ENCODE measurements at regions not wholly inside any gene's neighbourhood (a gene's known extent, or its start where the extent isn't known, plus 50 kb on each side); places are given as distances from the start of the nearest gene placed in this dataset.
"Not testable (repeated sequence)": the region's sequence is repeated elsewhere in the genome, so short reads cannot be mapped to it uniquely, and the experiment has no call there.

GRCh38 chr6:147961481-147962141 is 381.0 kb upstream of the SASH1 start:
- no peak for TF ChIP-seq CTCF (IDR thresholded peaks at IDR 0.05)
- Histone ChIP-seq H3K36me3 (no peaks in the 10 kb centered on the region), H3K27ac (no peak overlapping the region), H3K27me3 (no peaks in the 10 kb centered on the region), H3K4me1 (ENCODE audit: control insufficient read depth in 1 of 2, insufficient read depth in 1 of 2, low read depth in 1 of 2, low read length in 1 of 2) (no peaks in the 10 kb centered on the region), H3K9me3 (no peaks in the 10 kb centered on the region), H3K4me3 (ENCODE audit: low read depth in 1 of 2, low read length in 1 of 2) (no peak overlapping the region)

- not testable (repeated sequence) for H3K36me3 ChIP-seq; H3K4me3 ChIP-seq (ENCODE audit: low read depth in 1 of 2, low read length in 1 of 2); H3K4me1 ChIP-seq (ENCODE audit: control insufficient read depth in 1 of 2, insufficient read depth in 1 of 2, low read depth in 1 of 2, low read length in 1 of 2); H3K27ac ChIP-seq; H3K27me3 ChIP-seq; H3K9me3 ChIP-seq
These were observed 377.2 kb upstream of the SASH1 start for GRCh38 chr6:147965448-147965847.

GRCh38 chr6:147970970-147971369 is 371.7 kb upstream of the SASH1 start:
- H3K27ac ChIP-seq, result no peak overlapping the region
- no peak for TF ChIP-seq CTCF (IDR thresholded peaks at IDR 0.05)
- H3K4me3 ChIP-seq (ENCODE audit: low read depth in 1 of 2, low read length in 1 of 2), result no peak overlapping the region
- no peaks in the 10 kb centered on the region for H3K9me3 ChIP-seq
- no peaks in the 10 kb centered on the region for H3K27me3 ChIP-seq
- no peaks in the 10 kb centered on the region for H3K4me1 ChIP-seq (ENCODE audit: control insufficient read depth in 1 of 2, insufficient read depth in 1 of 2, low read depth in 1 of 2, low read length in 1 of 2)
- no peaks in the 10 kb centered on the region for H3K36me3 ChIP-seq

GRCh38 chr6:147972448-147972847 is 370.2 kb upstream of the SASH1 start:
- Histone ChIP-seq H3K36me3 (no peaks in the 10 kb centered on the region), H3K27me3 (no peaks in the 10 kb centered on the region), H3K4me3 (ENCODE audit: low read depth in 1 of 2, low read length in 1 of 2) (no peak overlapping the region), H3K9me3 (no peaks in the 10 kb centered on the region), H3K27ac (no peak overlapping the region), H3K4me1 (ENCODE audit: control insufficient read depth in 1 of 2, insufficient read depth in 1 of 2, low read depth in 1 of 2, low read length in 1 of 2) (no peaks in the 10 kb centered on the region)
- TF ChIP-seq CTCF (IDR thresholded peaks at IDR 0.05), result no peak

- no peaks in the 10 kb centered on the region for H3K36me3 ChIP-seq
- no peak for TF ChIP-seq CTCF (IDR thresholded peaks at IDR 0.05)
- H3K27me3 ChIP-seq, result no peaks in the 10 kb centered on the region
- no peak overlapping the region for H3K27ac ChIP-seq
- H3K9me3 ChIP-seq, result no peaks in the 10 kb centered on the region
- H3K4me3 ChIP-seq (ENCODE audit: low read depth in 1 of 2, low read length in 1 of 2), result no peak overlapping the region
- no peaks in the 10 kb centered on the region for H3K4me1 ChIP-seq (ENCODE audit: control insufficient read depth in 1 of 2, insufficient read depth in 1 of 2, low read depth in 1 of 2, low read length in 1 of 2)
These were observed 368.8 kb upstream of the SASH1 start for GRCh38 chr6:147973806-147974205.

- Histone ChIP-seq H3K27me3 (no peaks in the 10 kb centered on the region), H3K27ac (no peak overlapping the region), H3K9me3 (no peaks in the 10 kb centered on the region), H3K4me1 (ENCODE audit: control insufficient read depth in 1 of 2, insufficient read depth in 1 of 2, low read depth in 1 of 2, low read length in 1 of 2) (no peaks in the 10 kb centered on the region), H3K36me3 (no peaks in the 10 kb centered on the region), H3K4me3 (ENCODE audit: low read depth in 1 of 2, low read length in 1 of 2) (no peak overlapping the region)
- no peak for TF ChIP-seq CTCF (IDR thresholded peaks at IDR 0.05)
These were observed 368.3 kb upstream of the SASH1 start for GRCh38 chr6:147974376-147974775.

Data from neutrophil (primary cell).